H1 (cell line): ENCODE measurements at regions not wholly inside any gene's neighbourhood (a gene's known extent, or its start where the extent isn't known, plus 50 kb on each side); places are given as distances from the start of the nearest gene placed in this dataset.

Experiments used
- HDAC6 ChIP-seq: IDR thresholded peaks from one replicate; pipeline ENCODE4 v1.7.1; 2012; ENCODE audit warnings: low read depth, mild to moderate bottlenecking, inconsistent platforms, low read length, moderate library complexity
- POLR2A ChIP-seq, 2 experiments: IDR thresholded peaks; 1 replicate in 1 of 2; 2 replicates in 1 of 2; pipeline ENCODE4 v1.6.1; 2011; ENCODE audit warnings: low read depth in 2 of 2, low read length in 2 of 2, mild to moderate bottlenecking in 2 of 2; ENCODE audit errors: control extremely low read depth in 1 of 2
- SRF ChIP-seq: IDR thresholded peaks from 2 replicates; pipeline ENCODE4 v1.6.1; 2011; ENCODE audit warnings: mild to moderate bottlenecking, low read depth, low read length, moderate library complexity

GRCh38 chr9:131798246-131798645 is 58.4 kb upstream of the RAPGEF1 start (continued):
- TF ChIP-seq HDAC6 (no peak), POLR2A (IDR thresholded peaks at IDR 0.05; ENCODE audit: control extremely low read depth in 1 of 2, low read depth in 2 of 2, low read length in 2 of 2) (no peak), SRF (no peak)
